ENCODE measurements at regions not wholly inside any gene's neighbourhood (a gene's known extent, or its start where the extent isn't known, plus 50 kb on each side); places are given as distances from the start of the nearest gene placed in this dataset.

GRCh38 chr3:3334491-3334890, 155.0 kb upstream of the CRBN start:
- ATAC-seq (ENCODE audit: low FRiP score) (no peak), DNase-seq (ENCODE audit: low spot score) (no peak)
- TF ChIP-seq, protein P1, sequence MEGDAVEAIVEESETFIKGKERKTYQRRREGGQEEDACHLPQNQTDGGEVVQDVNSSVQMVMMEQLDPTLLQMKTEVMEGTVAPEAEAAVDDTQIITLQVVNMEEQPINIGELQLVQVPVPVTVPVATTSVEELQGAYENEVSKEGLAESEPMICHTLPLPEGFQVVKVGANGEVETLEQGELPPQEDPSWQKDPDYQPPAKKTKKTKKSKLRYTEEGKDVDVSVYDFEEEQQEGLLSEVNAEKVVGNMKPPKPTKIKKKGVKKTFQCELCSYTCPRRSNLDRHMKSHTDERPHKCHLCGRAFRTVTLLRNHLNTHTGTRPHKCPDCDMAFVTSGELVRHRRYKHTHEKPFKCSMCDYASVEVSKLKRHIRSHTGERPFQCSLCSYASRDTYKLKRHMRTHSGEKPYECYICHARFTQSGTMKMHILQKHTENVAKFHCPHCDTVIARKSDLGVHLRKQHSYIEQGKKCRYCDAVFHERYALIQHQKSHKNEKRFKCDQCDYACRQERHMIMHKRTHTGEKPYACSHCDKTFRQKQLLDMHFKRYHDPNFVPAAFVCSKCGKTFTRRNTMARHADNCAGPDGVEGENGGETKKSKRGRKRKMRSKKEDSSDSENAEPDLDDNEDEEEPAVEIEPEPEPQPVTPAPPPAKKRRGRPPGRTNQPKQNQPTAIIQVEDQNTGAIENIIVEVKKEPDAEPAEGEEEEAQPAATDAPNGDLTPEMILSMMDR (IDR thresholded peaks at IDR 0.05) = no peak

DNA sequence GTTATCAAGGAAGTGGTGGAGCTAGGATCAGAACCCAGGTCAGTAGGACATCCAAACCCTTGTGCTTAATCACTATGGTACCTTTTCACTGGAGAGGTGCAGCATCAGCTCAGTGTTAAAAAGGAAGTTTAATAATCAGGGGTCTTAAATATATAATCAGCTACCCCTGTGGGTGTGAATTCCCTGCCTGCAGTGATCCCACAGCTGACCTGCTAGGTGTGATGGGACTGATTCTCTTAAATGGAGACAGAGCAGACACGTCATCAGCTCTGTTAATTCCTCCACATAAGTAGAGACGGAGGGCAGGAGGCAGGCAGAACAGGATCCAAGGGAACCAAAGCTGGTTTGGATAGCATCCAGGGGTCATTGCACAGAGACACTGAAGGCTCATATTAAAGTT, 154.1 kb upstream of the CRBN start:
- no peak for DNase-seq (ENCODE audit: low spot score)
- ATAC-seq (ENCODE audit: low FRiP score) = no peak
- TF ChIP-seq, protein P1 (IDR thresholded peaks at IDR 0.05) = no peak

DNA sequence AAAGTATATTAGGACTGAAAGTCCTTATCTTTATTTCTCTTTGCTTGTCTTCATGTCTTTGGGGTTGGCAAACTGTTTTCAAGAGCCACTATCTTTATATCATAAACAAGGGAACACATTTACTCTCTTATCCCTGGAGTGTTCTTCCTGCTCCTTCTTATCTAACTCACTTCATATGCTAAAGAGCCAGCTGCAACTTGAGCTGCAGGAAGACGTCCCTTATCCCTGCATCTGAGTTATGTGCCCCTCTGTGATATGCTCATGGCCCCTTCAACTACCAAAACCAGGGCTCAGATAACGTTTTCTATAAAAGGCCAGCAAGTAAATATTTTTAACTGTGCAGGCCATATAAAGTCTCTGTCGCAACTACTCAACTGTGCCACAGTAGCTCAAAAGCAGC, 137.0 kb upstream of the CRBN start:
- TF ChIP-seq, protein P1 (IDR thresholded peaks at IDR 0.05) = no peak
- DNase-seq (ENCODE audit: low spot score) (no peak), ATAC-seq (ENCODE audit: low FRiP score) (no peak)

DNA sequence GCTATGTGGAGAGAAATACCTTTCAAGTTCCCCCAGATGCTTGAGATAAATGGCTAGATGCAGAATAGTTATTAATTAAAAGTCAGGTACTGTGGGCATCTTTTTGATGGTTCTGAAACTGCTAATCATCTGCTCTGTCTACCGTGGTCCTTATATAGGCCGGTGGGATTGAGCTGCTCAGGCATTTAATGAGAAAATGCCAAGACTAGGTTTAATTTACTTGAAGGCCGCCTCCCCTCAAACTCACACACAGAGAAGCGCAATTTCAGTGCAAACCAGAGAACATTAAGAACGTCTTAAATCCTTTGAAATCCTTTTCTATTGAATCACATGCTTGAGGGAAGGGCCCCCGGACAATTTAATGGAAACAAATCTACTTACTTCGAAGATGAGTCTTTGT, 136.4 kb upstream of the CRBN start:
- TF ChIP-seq, protein P1 (IDR thresholded peaks at IDR 0.05) = no peak
- DNase-seq (ENCODE audit: low spot score) (no peak), ATAC-seq (ENCODE audit: low FRiP score) (no peak)

- TF ChIP-seq, protein P1 (IDR thresholded peaks at IDR 0.05) = no peak
- ATAC-seq (ENCODE audit: low FRiP score) (no peak), DNase-seq (ENCODE audit: low spot score) (no peak)
Observed at GRCh38 chr3:3309887-3310286, 130.4 kb upstream of the CRBN start.

- TF ChIP-seq, protein P1 (IDR thresholded peaks at IDR 0.05) = no peak
- ATAC-seq (ENCODE audit: low FRiP score) (no peak), DNase-seq (ENCODE audit: low spot score) (no peak)
Observed at GRCh38 chr3:3308809-3309208, 129.3 kb upstream of the CRBN start.

DNA sequence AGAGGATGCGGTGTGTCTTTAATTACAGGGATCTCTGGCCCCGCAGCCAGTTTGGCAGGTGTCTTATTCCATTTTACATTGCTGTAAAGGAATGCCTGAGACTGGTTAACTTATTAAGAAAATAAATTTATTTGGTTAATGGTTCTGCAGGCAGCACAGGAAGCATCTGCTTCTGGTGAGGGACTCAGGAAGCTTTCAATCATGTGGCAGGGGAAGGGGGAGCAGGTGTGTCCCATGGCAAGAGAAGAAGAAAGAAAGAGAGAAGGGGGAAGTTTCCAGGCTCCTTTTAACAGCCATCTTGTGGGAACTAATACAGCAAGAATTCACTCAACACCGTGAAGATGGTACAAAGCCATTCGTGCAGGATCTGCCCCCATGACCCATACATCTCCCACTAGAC, 128.0 kb upstream of the CRBN start:
- no peak for ATAC-seq (ENCODE audit: low FRiP score)
- DNase-seq (ENCODE audit: low spot score) = no peak
- TF ChIP-seq, protein P1 (IDR thresholded peaks at IDR 0.05) = no peak

Data from omental fat pad (tissue), 3 donors.